22Rv1 (cell line): ENCODE measurements at regions not wholly inside any gene's neighbourhood (a gene's known extent, or its start where the extent isn't known, plus 50 kb on each side); places are given as distances from the start of the nearest gene placed in this dataset.

Source experiments
- CTCF ChIP-seq: fragments of 450-650 bp; IDR thresholded peaks from 2 replicates; pipeline ENCODE4 v1.5.1; 2017; ENCODE audit warnings: mild to moderate bottlenecking
- ZFX ChIP-seq: fragments of 450-650 bp; IDR thresholded peaks from 2 replicates; pipeline ENCODE4 v1.6.1; 2017; ENCODE audit warnings: antibody characterized with exemption, borderline replicate concordance

- TF ChIP-seq CTCF (no peak), ZFX (no peak)
Measured at GRCh38 chr5:61667525-61668218, 335.6 kb downstream of the ZSWIM6 start.
